ENCODE measurements at regions not wholly inside any gene's neighbourhood (a gene's known extent, or its start where the extent isn't known, plus 50 kb on each side); places are given as distances from the start of the nearest gene placed in this dataset.

DNA sequence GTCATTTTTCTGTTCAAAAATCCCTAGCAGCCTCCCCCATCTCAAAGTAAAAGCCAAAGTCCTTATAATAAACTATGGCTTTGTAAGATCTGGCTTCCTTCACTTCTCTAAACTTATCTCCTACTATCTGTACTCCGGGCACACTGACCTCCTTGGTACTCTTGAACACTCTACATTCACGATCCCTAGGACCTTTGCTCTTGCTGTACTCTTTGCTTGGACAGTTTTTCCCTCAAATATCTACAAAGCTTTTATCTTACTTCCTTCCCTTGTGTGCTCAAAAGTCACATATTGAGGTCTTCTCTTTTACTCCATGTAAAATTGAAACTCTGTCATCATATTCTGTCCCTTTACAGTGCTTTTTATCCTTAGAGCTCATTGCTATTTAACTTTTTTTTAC is 616.6 kb downstream of the IRS1 start (continued):
- TF ChIP-seq ZNF337 (CRISPR knock-in tag; IDR thresholded peaks at IDR 0.05; ENCODE audit: borderline replicate concordance, low read depth): no peak
- peak; percentile 20; the same call in 1 of the 2 replicates for TF ChIP-seq RARA (CRISPR knock-in tag; IDR thresholded peaks at IDR 0.05)
- TF ChIP-seq MED1 (CRISPR knock-in tag; IDR thresholded peaks at IDR 0.05): peak; percentile 58
- TF ChIP-seq TAF15 (IDR thresholded peaks at IDR 0.05; ENCODE audit: low read depth, low read length, poor library complexity, severe bottlenecking): no peak
- no peak for TF ChIP-seq ARNT2 (CRISPR knock-in tag; IDR thresholded peaks at IDR 0.05; ENCODE audit: low read depth)
- no peak for TF ChIP-seq TOPORS (CRISPR knock-in tag; IDR thresholded peaks at IDR 0.05)
- TF ChIP-seq HNF4G (IDR thresholded peaks at IDR 0.05; ENCODE audit: borderline replicate concordance, low read depth, low read length): peak; percentile 31; the same call in 1 of the 2 replicates
- TF ChIP-seq HNF4G (CRISPR knock-in tag; IDR thresholded peaks at IDR 0.05; ENCODE audit: borderline replicate concordance, low read depth): no peak
- TF ChIP-seq HDAC2 (CRISPR knock-in tag; IDR thresholded peaks at IDR 0.05): no peak
- TF ChIP-seq, protein P1, sequence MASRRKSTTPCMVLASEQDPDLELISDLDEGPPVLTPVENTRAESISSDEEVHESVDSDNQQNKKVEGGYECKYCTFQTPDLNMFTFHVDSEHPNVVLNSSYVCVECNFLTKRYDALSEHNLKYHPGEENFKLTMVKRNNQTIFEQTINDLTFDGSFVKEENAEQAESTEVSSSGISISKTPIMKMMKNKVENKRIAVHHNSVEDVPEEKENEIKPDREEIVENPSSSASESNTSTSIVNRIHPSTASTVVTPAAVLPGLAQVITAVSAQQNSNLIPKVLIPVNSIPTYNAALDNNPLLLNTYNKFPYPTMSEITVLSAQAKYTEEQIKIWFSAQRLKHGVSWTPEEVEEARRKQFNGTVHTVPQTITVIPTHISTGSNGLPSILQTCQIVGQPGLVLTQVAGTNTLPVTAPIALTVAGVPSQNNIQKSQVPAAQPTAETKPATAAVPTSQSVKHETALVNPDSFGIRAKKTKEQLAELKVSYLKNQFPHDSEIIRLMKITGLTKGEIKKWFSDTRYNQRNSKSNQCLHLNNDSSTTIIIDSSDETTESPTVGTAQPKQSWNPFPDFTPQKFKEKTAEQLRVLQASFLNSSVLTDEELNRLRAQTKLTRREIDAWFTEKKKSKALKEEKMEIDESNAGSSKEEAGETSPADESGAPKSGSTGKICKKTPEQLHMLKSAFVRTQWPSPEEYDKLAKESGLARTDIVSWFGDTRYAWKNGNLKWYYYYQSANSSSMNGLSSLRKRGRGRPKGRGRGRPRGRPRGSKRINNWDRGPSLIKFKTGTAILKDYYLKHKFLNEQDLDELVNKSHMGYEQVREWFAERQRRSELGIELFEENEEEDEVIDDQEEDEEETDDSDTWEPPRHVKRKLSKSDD (CRISPR knock-in tag; IDR thresholded peaks at IDR 0.05; ENCODE audit: low read depth): no peak
- TF ChIP-seq EP300 (IDR thresholded peaks at IDR 0.05; ENCODE audit: low read depth in 2 of 2, low read length in 2 of 2): peak in 1 of 2 experiments; percentile 48; a peak in 1 of 4 replicates
- TF ChIP-seq EP300 (CRISPR knock-in tag; IDR thresholded peaks at IDR 0.05; ENCODE audit: borderline replicate concordance): no peak
- TF ChIP-seq, protein P2, sequence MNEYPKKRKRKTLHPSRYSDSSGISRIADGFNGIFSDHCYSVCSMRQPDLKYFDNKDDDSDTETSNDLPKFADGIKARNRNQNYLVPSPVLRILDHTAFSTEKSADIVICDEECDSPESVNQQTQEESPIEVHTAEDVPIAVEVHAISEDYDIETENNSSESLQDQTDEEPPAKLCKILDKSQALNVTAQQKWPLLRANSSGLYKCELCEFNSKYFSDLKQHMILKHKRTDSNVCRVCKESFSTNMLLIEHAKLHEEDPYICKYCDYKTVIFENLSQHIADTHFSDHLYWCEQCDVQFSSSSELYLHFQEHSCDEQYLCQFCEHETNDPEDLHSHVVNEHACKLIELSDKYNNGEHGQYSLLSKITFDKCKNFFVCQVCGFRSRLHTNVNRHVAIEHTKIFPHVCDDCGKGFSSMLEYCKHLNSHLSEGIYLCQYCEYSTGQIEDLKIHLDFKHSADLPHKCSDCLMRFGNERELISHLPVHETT (CRISPR knock-in tag; conservative IDR thresholded peaks at IDR 0.05): 0 out of 2 replicates have a peak, but pooled peaks have one; percentile 1
- TF ChIP-seq DNMT3B (CRISPR knock-in tag; conservative IDR thresholded peaks at IDR 0.05): no peak
- TF ChIP-seq ZNF251 (CRISPR knock-in tag; IDR thresholded peaks at IDR 0.05): no peak
- TF ChIP-seq HOXA7 (CRISPR knock-in tag; IDR thresholded peaks at IDR 0.05): no peak
- TF ChIP-seq ZNF572 (CRISPR knock-in tag; IDR thresholded peaks at IDR 0.05): no peak
- TF ChIP-seq, protein P3, sequence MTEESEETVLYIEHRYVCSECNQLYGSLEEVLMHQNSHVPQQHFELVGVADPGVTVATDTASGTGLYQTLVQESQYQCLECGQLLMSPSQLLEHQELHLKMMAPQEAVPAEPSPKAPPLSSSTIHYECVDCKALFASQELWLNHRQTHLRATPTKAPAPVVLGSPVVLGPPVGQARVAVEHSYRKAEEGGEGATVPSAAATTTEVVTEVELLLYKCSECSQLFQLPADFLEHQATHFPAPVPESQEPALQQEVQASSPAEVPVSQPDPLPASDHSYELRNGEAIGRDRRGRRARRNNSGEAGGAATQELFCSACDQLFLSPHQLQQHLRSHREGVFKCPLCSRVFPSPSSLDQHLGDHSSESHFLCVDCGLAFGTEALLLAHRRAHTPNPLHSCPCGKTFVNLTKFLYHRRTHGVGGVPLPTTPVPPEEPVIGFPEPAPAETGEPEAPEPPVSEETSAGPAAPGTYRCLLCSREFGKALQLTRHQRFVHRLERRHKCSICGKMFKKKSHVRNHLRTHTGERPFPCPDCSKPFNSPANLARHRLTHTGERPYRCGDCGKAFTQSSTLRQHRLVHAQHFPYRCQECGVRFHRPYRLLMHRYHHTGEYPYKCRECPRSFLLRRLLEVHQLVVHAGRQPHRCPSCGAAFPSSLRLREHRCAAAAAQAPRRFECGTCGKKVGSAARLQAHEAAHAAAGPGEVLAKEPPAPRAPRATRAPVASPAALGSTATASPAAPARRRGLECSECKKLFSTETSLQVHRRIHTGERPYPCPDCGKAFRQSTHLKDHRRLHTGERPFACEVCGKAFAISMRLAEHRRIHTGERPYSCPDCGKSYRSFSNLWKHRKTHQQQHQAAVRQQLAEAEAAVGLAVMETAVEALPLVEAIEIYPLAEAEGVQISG (CRISPR knock-in tag; IDR thresholded peaks at IDR 0.05): no peak
- no peak for TF ChIP-seq HHEX (CRISPR knock-in tag; IDR thresholded peaks at IDR 0.05)
- no peak for TF ChIP-seq CENPX (CRISPR knock-in tag; IDR thresholded peaks at IDR 0.05)
- TF ChIP-seq HDAC6 (IDR thresholded peaks at IDR 0.05; ENCODE audit: low read depth, low read length): no peak
- TF ChIP-seq, protein P4, sequence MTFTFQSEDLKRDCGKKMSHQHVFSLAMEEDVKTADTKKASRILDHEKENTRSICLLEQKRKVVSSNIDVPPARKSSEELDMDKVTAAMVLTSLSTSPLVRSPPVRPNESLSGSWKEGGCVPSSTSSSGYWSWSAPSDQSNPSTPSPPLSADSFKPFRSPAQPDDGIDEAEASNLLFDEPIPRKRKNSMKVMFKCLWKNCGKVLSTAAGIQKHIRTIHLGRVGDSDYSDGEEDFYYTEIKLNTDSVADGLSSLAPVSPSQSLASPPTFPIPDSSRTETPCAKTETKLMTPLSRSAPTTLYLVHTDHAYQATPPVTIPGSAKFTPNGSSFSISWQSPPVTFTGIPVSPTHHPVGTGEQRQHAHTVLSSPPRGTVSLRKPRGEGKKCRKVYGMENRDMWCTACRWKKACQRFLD (CRISPR knock-in tag; IDR thresholded peaks at IDR 0.05; ENCODE audit: borderline replicate concordance): no peak
- TF ChIP-seq ZNF20 (CRISPR knock-in tag; IDR thresholded peaks at IDR 0.05): no peak
- no peak for TF ChIP-seq JUND (CRISPR knock-in tag; IDR thresholded peaks at IDR 0.05)
- TF ChIP-seq NFKBIZ (CRISPR knock-in tag; IDR thresholded peaks at IDR 0.05): no peak
